ENCODE measurements at regions not wholly inside any gene's neighbourhood (a gene's known extent, or its start where the extent isn't known, plus 50 kb on each side); places are given as distances from the start of the nearest gene placed in this dataset.
"Not testable (repeated sequence)": the region's sequence is repeated elsewhere in the genome, so short reads cannot be mapped to it uniquely, and the experiment has no call there.

- DNase-seq (ENCODE audit: low read depth in 2 of 2), result no peak
Observed at GRCh38 chr6:947235-947934, 254.4 kb upstream of the EXOC2 start.

GRCh38 chr6:946546-946945, 253.6 kb upstream of the EXOC2 start:
- DNase-seq (ENCODE audit: low read depth in 2 of 2), result no peak

GRCh38 chr6:939526-940252, 246.8 kb upstream of the EXOC2 start:
- no peak for DNase-seq (ENCODE audit: low read depth in 2 of 2)

GRCh38 chr6:938916-939315, 246.0 kb upstream of the EXOC2 start:
- no peak for DNase-seq (ENCODE audit: low read depth in 2 of 2)

- DNase-seq (ENCODE audit: low read depth in 2 of 2), result no peak
Observed at GRCh38 chr6:938271-938905, 245.4 kb upstream of the EXOC2 start.

GRCh38 chr6:935582-935981, 242.6 kb upstream of the EXOC2 start:
- no peak for DNase-seq (ENCODE audit: low read depth in 2 of 2)

- no peak for DNase-seq (ENCODE audit: low read depth in 2 of 2)
Observed at GRCh38 chr6:934686-935085, 241.7 kb upstream of the EXOC2 start.

GRCh38 chr6:931919-932318, 239.0 kb upstream of the EXOC2 start:
- DNase-seq (ENCODE audit: low read depth in 2 of 2), result not testable (repeated sequence)

GRCh38 chr6:927157-927556, 234.2 kb upstream of the EXOC2 start:
- DNase-seq (ENCODE audit: low read depth in 2 of 2), result no peak

- DNase-seq (ENCODE audit: low read depth in 2 of 2), result no peak
Observed at GRCh38 chr6:925656-926213, 232.8 kb upstream of the EXOC2 start.

- no peak for DNase-seq (ENCODE audit: low read depth in 2 of 2)
Observed at GRCh38 chr6:924661-925060, 231.7 kb upstream of the EXOC2 start.

GRCh38 chr6:921400-921799, 228.5 kb upstream of the EXOC2 start:
- DNase-seq (ENCODE audit: low read depth in 2 of 2), result no peak

GRCh38 chr6:920512-920911, 227.6 kb upstream of the EXOC2 start:
- DNase-seq (ENCODE audit: low read depth in 2 of 2), result no peak

GRCh38 chr6:919500-919899, 226.6 kb upstream of the EXOC2 start:
- DNase-seq (ENCODE audit: low read depth in 2 of 2), result no peak

GRCh38 chr6:917939-918338, 225.0 kb upstream of the EXOC2 start:
- DNase-seq (ENCODE audit: low read depth in 2 of 2), result no peak

- no peak for DNase-seq (ENCODE audit: low read depth in 2 of 2)
Observed at GRCh38 chr6:917296-917695, 224.4 kb upstream of the EXOC2 start.

- DNase-seq (ENCODE audit: low read depth in 2 of 2), result no peak
Observed at GRCh38 chr6:916131-916530, 223.2 kb upstream of the EXOC2 start.

GRCh38 chr6:912871-913835, 220.2 kb upstream of the EXOC2 start:
- no peak for DNase-seq (ENCODE audit: low read depth in 2 of 2)

- no peak for DNase-seq (ENCODE audit: low read depth in 2 of 2)
Observed at GRCh38 chr6:907928-908327, 215.0 kb upstream of the EXOC2 start.

GRCh38 chr6:906920-907319, 214.0 kb upstream of the EXOC2 start:
- no peak for DNase-seq (ENCODE audit: low read depth in 2 of 2)

GRCh38 chr6:905556-905955, 212.6 kb upstream of the EXOC2 start:
- DNase-seq (ENCODE audit: low read depth in 2 of 2), result no peak

GRCh38 chr6:904994-905393, 212.1 kb upstream of the EXOC2 start:
- no peak for DNase-seq (ENCODE audit: low read depth in 2 of 2)
